Endothelial cell (in vitro differentiated cells): ENCODE measurements at regions not wholly inside any gene's neighbourhood (a gene's known extent, or its start where the extent isn't known, plus 50 kb on each side); places are given as distances from the start of the nearest gene placed in this dataset.
"Not testable (repeated sequence)": the region's sequence is repeated elsewhere in the genome, so short reads cannot be mapped to it uniquely, and the experiment has no call there.

ENCODE experiments used
- DNase-seq: peaks from one replicate; pipeline ENCODE4 v3.0.0; 2021; ENCODE audit warnings: low spot score
- H3K27ac Mint-ChIP-seq: one replicate; pipeline ENCODE4 v1.8.0; 2021; ENCODE audit warnings: mixed read lengths, inconsistent platforms; ENCODE audit not compliant: unreplicated experiment
- H3K27me3 Mint-ChIP-seq: one replicate; pipeline ENCODE4 v1.8.0; 2021; ENCODE audit warnings: mild to moderate bottlenecking, moderate library complexity, mixed read lengths, inconsistent platforms; ENCODE audit not compliant: unreplicated experiment
- H3K36me3 Mint-ChIP-seq: one replicate; pipeline ENCODE4 v1.8.0; 2021; ENCODE audit warnings: mild to moderate bottlenecking, low read depth, mixed read lengths, inconsistent platforms; ENCODE audit not compliant: unreplicated experiment
- H3K4me1 Mint-ChIP-seq: one replicate; pipeline ENCODE4 v1.8.0; 2021; ENCODE audit warnings: mild to moderate bottlenecking, mixed read lengths, inconsistent platforms; ENCODE audit not compliant: unreplicated experiment
- H3K4me3 Mint-ChIP-seq: one replicate; pipeline ENCODE4 v1.8.0; 2021; ENCODE audit warnings: mild to moderate bottlenecking, mixed read lengths, inconsistent platforms; ENCODE audit not compliant: unreplicated experiment
- H3K9me3 Mint-ChIP-seq: one replicate; pipeline ENCODE4 v1.8.0; 2021; ENCODE audit warnings: mixed read lengths, inconsistent platforms; ENCODE audit not compliant: unreplicated experiment
- CTCF ChIP-seq: fragments of 200-600 bp; sonication (generic); IDR thresholded peaks from one replicate; pipeline ENCODE4 v1.5.0; 2021; ENCODE audit warnings: antibody characterized with exemption; ENCODE audit not compliant: unreplicated experiment

GRCh38 chr4:123602007-123602406 lies 205.4 kb downstream of the SPRY1 start:
- DNase-seq: no peak

GRCh38 chr4:123603165-123603564 lies 206.6 kb downstream of the SPRY1 start:
- Mint-ChIP-seq H3K27ac (no peak overlapping the region), H3K27me3 (no peaks in the 10 kb centered on the region), H3K9me3 (no peaks in the 10 kb centered on the region), H3K36me3 (peaks cover 9% of the 10 kb centered on the region), H3K4me1 (peaks cover 46% of the 10 kb centered on the region), H3K4me3 (no peak overlapping the region)
- TF ChIP-seq CTCF: no peak
- no peak for DNase-seq

More at GRCh38 chr4:123602007-123602406, 205.4 kb downstream of the SPRY1 start:
- peaks cover 9% of the 10 kb centered on the region for H3K36me3 Mint-ChIP-seq
- H3K27me3 Mint-ChIP-seq: no peaks in the 10 kb centered on the region
- peak overlapping the region; percentile 62 for H3K27ac Mint-ChIP-seq
- H3K9me3 Mint-ChIP-seq: no peaks in the 10 kb centered on the region
- TF ChIP-seq CTCF: no peak
- no peak overlapping the region for H3K4me3 Mint-ChIP-seq
- H3K4me1 Mint-ChIP-seq: peaks cover 51% of the 10 kb centered on the region

- H3K27me3 Mint-ChIP-seq, H3K36me3 Mint-ChIP-seq, H3K27ac Mint-ChIP-seq, H3K4me3 Mint-ChIP-seq, DNase-seq, H3K9me3 Mint-ChIP-seq: not testable (repeated sequence)
- peaks cover 22% of the 10 kb centered on the region for H3K4me1 Mint-ChIP-seq
Observed at GRCh38 chr4:123605797-123606196, 209.2 kb downstream of the SPRY1 start.

GRCh38 chr4:123606336-123606735 lies 209.7 kb downstream of the SPRY1 start:
- Mint-ChIP-seq H3K4me3 (no peak overlapping the region), H3K27me3 (no peaks in the 10 kb centered on the region), H3K27ac (no peak overlapping the region), H3K9me3 (no peaks in the 10 kb centered on the region), H3K4me1 (peaks cover 18% of the 10 kb centered on the region), H3K36me3 (peaks cover 9% of the 10 kb centered on the region)
- no peak for DNase-seq
- no peak for TF ChIP-seq CTCF

GRCh38 chr4:123606946-123607542 lies 210.4 kb downstream of the SPRY1 start:
- Mint-ChIP-seq H3K4me3 (no peak overlapping the region), H3K4me1 (peaks cover 13% of the 10 kb centered on the region), H3K27me3 (no peaks in the 10 kb centered on the region), H3K9me3 (no peaks in the 10 kb centered on the region), H3K36me3 (peaks cover 9% of the 10 kb centered on the region), H3K27ac (no peak overlapping the region)
- no peak for DNase-seq
- TF ChIP-seq CTCF: no peak
